Activated CD4-positive, alpha-beta T cell treated with anti-CD3 and anti-CD28 coated beads, Interleukin-2, amount 10 ng/mL, durations not matched to agents 24 days and 14 days (primary cell): ENCODE measurements at regions not wholly inside any gene's neighbourhood (a gene's known extent, or its start where the extent isn't known, plus 50 kb on each side); places are given as distances from the start of the nearest gene placed in this dataset.
"Not testable (repeated sequence)": the region's sequence is repeated elsewhere in the genome, so short reads cannot be mapped to it uniquely, and the experiment has no call there.

Experiments
- DNase-seq: peaks from one replicate; pipeline ENCODE4 v3.0.0; 2022
- H3K27ac Mint-ChIP-seq: one replicate; pipeline ENCODE4 v1.8.0; 2022; ENCODE audit warnings: mild to moderate bottlenecking, mixed read lengths
- H3K27me3 Mint-ChIP-seq: one replicate; pipeline ENCODE4 v1.8.0; 2022; ENCODE audit warnings: mixed read lengths
- H3K36me3 Mint-ChIP-seq: one replicate; pipeline ENCODE4 v1.8.0; 2022; ENCODE audit warnings: low read depth, mild to moderate bottlenecking, mixed read lengths
- H3K4me1 Mint-ChIP-seq: one replicate; pipeline ENCODE4 v1.8.0; 2021; ENCODE audit warnings: mixed read lengths
- H3K4me3 Mint-ChIP-seq: one replicate; pipeline ENCODE4 v1.8.0; 2022; ENCODE audit warnings: mild to moderate bottlenecking, moderate library complexity, mixed read lengths
- H3K9me3 Mint-ChIP-seq: one replicate; pipeline ENCODE4 v1.8.0; 2021; ENCODE audit warnings: mixed read lengths
- intact Hi-C: fragments of 100-400 bp; cut with micrococcal nuclease; formaldehyde crosslinking; loops from one replicate; pipeline ENCODE4 v1.15.1; 2023

- DNase-seq, result peak; percentile 81
- intact Hi-C loops, result loop anchor here (1.0 to 5.0 kb wide), 7 partner anchors 14 to 240 kb away; no protein-coding TSS in a partner anchor
- H3K27ac Mint-ChIP-seq, result peak overlapping the region; percentile 96
- peaks cover 53% of the 10 kb centered on the region for H3K4me1 Mint-ChIP-seq
- peaks cover 2% of the 10 kb centered on the region for H3K36me3 Mint-ChIP-seq
- H3K27me3 Mint-ChIP-seq, result peaks cover 2% of the 10 kb centered on the region
- no peaks in the 10 kb centered on the region for H3K9me3 Mint-ChIP-seq
- H3K4me3 Mint-ChIP-seq, result peak overlapping the region; percentile 81
Measured at GRCh38 chr3:177358977-177359592, 161.8 kb upstream of the TBL1XR1 start.

DNA sequence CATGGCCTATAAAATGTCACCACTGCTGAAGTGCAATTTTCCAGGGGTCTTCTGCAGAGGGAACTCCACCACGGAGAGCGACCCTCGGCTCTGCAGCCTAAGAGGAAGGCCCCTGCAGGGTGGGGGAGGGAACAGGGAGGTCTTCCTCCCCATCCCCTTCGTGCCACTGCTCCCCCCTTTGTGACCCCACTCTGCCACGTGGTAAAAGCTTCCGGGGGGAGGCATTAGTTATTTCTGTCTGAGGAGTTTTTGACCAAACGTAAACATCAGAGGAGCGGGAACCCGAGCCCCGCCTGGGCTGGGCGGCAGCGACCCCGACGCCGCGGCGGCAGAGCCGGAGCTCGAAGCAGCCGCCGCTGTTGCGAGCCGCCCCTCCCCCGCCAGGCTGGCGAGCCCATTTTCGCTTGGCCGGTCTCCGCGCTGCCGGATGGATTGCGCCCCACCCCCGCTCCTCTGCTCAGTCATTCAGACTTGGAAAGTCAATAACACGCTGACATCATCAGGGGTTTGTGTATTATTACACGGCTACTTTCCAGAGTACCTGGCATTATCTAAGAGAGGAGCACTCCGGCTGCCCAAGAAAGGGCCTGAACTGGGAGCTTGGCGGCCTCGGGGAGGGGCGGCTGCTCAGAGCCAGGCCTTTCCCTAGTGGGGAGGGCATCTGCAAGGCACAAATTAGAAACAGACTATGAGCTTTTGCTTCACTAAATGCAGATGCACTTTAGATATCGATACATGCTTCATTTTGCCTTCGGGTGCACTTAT, 162.5 kb upstream of the TBL1XR1 start:
- peak overlapping the region; percentile 81 for H3K4me3 Mint-ChIP-seq
- no peaks in the 10 kb centered on the region for H3K9me3 Mint-ChIP-seq
- DNase-seq, result peak; percentile 98
- peaks cover 2% of the 10 kb centered on the region for H3K27me3 Mint-ChIP-seq
- H3K27ac Mint-ChIP-seq, result peak overlapping the region; percentile 96
- H3K4me1 Mint-ChIP-seq, result peaks cover 53% of the 10 kb centered on the region
- H3K36me3 Mint-ChIP-seq, result peaks cover 2% of the 10 kb centered on the region
- intact Hi-C loops, result loop anchor here (1.0 to 5.0 kb wide), 11 partner anchors 57 to 636 kb away; partner anchors contain the start of gene TBL1XR1

GRCh38 chr3:177361081-177361938, 164.0 kb upstream of the TBL1XR1 start:
- intact Hi-C loops, result loop anchor here (2.0 to 5.0 kb wide), 3 partner anchors 311 to 489 kb away; no protein-coding TSS in a partner anchor
- Mint-ChIP-seq H3K36me3 (peaks cover under 1% of the 10 kb centered on the region), H3K27me3 (peaks cover 2% of the 10 kb centered on the region), H3K27ac (peak overlapping the region; percentile 96), H3K4me1 (peaks cover 50% of the 10 kb centered on the region), H3K9me3 (peaks cover 3% of the 10 kb centered on the region), H3K4me3 (peak overlapping the region; percentile 81)
- DNase-seq, result no peak

DNA sequence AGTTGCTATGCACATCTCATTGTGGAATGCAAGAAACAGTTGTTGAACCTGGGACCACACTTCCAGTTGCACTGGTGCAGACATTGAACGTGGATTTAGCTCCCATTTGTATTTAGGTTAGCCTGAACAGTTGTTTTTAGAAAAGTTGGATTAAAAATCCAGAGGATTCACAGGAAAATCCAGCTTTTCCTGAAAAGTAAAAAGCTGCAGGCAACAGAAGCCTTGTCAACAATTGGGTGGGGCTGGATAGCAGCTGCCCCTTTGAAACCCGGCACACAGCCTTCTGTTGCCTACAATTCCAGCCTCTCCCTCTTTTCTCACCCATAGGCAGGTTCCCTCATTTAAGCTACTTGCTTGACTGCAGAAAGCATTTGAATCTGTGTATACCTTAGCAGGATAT, 165.3 kb upstream of the TBL1XR1 start:
- intact Hi-C loops, result loop anchor here (5.0 kb wide), 2 partner anchors 415 to 490 kb away; no protein-coding TSS in a partner anchor

DNA sequence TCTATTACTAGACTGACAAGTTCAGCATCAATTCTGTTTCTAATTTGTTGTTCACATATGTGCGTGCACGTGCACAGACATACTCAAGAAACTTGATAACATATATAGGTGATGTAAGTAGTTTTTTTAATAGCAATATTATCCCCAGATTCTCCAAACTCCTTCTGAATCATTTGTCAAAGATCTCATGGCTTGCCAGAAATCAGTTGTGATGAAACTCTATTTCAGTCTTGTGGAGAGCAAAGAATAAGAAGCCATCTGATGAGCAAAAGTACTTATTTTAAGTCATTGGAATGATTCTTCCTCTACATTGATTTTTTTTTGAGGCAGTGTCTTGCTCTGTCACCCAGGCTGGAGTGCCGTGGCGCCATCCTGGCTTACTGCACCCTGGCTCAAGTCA, 167.0 kb upstream of the TBL1XR1 start:
- Mint-ChIP-seq H3K4me1 (peaks cover 23% of the 10 kb centered on the region), H3K27me3 (peaks cover 2% of the 10 kb centered on the region), H3K27ac (no peak overlapping the region), H3K36me3 (no peaks in the 10 kb centered on the region), H3K9me3 (peaks cover 3% of the 10 kb centered on the region), H3K4me3 (no peak overlapping the region)
- DNase-seq, result no peak
- intact Hi-C loops, result loop anchor here (5.0 kb wide), 2 partner anchors 413 to 492 kb away; no protein-coding TSS in a partner anchor

More for the DNA sequence above, 165.3 kb upstream of the TBL1XR1 start:
- Mint-ChIP-seq H3K9me3 (peaks cover 3% of the 10 kb centered on the region), H3K4me3 (no peak overlapping the region), H3K4me1 (peaks cover 39% of the 10 kb centered on the region), H3K36me3 (no peaks in the 10 kb centered on the region), H3K27me3 (peaks cover 2% of the 10 kb centered on the region), H3K27ac (no peak overlapping the region)
- DNase-seq, result no peak

DNA sequence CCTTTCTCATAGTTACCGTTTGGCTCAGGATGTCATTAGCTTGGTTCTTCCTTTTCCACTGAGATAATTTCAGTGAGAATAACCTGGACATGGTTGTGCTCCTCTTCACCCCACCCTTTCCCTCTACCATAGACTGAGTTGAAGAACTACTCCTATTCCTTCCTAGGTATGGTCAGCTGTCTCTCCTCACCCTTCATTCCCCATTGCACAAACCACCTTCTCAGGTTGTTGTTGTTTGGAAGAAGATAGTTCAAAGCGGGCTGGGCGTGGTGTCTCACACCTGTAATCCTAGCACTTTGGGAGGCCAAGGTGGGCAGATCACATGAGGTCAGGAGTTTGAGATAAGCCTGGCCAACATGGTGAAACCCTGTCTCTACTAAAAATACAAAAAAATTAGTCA, 168.0 kb upstream of the TBL1XR1 start:
- H3K4me3 Mint-ChIP-seq, H3K9me3 Mint-ChIP-seq, H3K36me3 Mint-ChIP-seq, intact Hi-C loops, H3K27ac Mint-ChIP-seq, H3K27me3 Mint-ChIP-seq: not testable (repeated sequence)
- H3K4me1 Mint-ChIP-seq, result peaks cover 13% of the 10 kb centered on the region
- DNase-seq, result peak; percentile 47

GRCh38 chr3:177367788-177368187, 170.5 kb upstream of the TBL1XR1 start:
- Mint-ChIP-seq H3K9me3 (peaks cover 3% of the 10 kb centered on the region), H3K27ac (no peak overlapping the region), H3K4me3 (no peak overlapping the region), H3K4me1 (peaks cover 2% of the 10 kb centered on the region), H3K27me3 (no peaks in the 10 kb centered on the region), H3K36me3 (no peaks in the 10 kb centered on the region)
- no peak for DNase-seq
- intact Hi-C loops, result no loop called here

DNA sequence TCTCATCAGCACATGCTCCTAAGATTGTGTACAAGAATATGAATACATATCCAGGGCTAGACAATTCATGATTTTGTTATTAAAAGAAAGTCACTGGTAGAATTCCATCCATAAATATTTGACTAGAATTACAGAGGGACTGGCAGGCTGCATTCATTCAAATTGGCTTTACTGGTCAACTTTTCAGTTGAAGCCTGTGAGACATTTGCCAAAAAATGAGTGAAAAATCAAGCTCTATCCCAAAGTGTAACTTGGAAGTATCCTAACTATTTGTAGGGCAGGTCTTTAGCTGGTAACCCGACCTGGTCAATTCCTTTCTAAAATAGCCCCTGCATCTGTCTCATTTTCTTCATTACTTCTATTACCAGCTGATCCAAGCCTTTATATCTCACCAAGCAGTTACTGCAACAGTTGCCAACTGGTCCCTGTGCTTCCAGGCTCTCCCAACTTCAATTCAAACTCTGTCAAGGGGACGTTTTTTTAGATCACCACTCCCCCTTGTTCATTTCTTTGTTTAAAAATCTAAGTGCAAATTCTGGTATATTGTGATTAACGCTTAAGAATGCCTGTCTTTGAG, 173.1 kb upstream of the TBL1XR1 start:
- Mint-ChIP-seq H3K4me3 (no peak overlapping the region), H3K4me1 (peaks cover 2% of the 10 kb centered on the region), H3K27ac (no peak overlapping the region), H3K9me3 (peaks cover under 1% of the 10 kb centered on the region), H3K27me3 (no peaks in the 10 kb centered on the region), H3K36me3 (no peaks in the 10 kb centered on the region)
- DNase-seq, result no peak
- intact Hi-C loops, result no loop called here

- Mint-ChIP-seq H3K9me3 (no peaks in the 10 kb centered on the region), H3K27me3 (no peaks in the 10 kb centered on the region), H3K4me1 (peaks cover 2% of the 10 kb centered on the region), H3K36me3 (no peaks in the 10 kb centered on the region), H3K4me3 (no peak overlapping the region), H3K27ac (no peak overlapping the region)
- intact Hi-C loops, result no loop called here
- DNase-seq, result no peak
Measured at GRCh38 chr3:177371146-177371545, 173.9 kb upstream of the TBL1XR1 start.

DNA sequence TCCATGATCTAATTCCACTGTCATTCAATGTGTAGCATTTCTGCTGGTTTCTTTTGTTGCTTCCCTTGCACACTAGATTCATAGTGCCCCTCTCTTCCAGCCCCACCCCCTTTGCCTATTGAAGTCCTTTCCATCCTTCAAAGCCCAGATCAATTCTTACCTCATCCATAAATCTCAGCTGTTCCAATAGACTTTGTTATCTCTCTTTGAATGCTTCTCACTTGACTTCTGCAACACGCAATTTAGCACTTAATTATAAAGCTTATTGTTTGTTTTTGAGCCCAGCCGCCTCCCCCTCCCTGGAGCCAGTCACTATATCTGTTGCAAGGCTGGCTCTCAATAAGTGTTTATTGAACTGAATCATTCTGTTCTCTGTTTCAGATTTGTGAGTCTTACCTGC, 174.6 kb upstream of the TBL1XR1 start:
- no peak overlapping the region for H3K4me3 Mint-ChIP-seq
- no peak for DNase-seq
- no peaks in the 10 kb centered on the region for H3K27me3 Mint-ChIP-seq
- H3K27ac Mint-ChIP-seq, result no peak overlapping the region
- H3K4me1 Mint-ChIP-seq, result peaks cover 2% of the 10 kb centered on the region
- intact Hi-C loops, result no loop called here
- no peaks in the 10 kb centered on the region for H3K36me3 Mint-ChIP-seq
- no peaks in the 10 kb centered on the region for H3K9me3 Mint-ChIP-seq

DNA sequence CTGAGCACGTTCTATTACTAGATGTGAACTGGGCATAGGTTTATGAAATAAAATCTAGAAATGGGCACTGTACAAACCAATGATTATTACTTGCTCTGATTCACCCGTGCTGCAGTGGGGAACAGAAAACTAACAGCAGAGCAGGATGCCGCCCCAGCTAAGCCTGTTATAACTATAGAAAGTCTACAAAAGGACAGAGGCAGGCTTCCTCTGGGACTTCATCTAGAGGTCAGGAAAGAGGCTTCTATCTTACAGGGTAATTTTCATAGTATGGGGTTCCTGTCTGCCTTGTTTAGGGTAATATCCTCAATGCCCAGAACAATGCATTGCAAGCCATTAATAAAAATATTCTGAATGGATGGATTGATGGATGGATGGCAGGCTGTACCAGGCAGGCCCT, 177.0 kb upstream of the TBL1XR1 start:
- no peak overlapping the region for H3K27ac Mint-ChIP-seq
- peaks cover 4% of the 10 kb centered on the region for H3K4me1 Mint-ChIP-seq
- H3K27me3 Mint-ChIP-seq, result no peaks in the 10 kb centered on the region
- H3K9me3 Mint-ChIP-seq, result no peaks in the 10 kb centered on the region
- no peaks in the 10 kb centered on the region for H3K36me3 Mint-ChIP-seq
- no peak for DNase-seq
- intact Hi-C loops, result no loop called here
- H3K4me3 Mint-ChIP-seq, result no peak overlapping the region

DNA sequence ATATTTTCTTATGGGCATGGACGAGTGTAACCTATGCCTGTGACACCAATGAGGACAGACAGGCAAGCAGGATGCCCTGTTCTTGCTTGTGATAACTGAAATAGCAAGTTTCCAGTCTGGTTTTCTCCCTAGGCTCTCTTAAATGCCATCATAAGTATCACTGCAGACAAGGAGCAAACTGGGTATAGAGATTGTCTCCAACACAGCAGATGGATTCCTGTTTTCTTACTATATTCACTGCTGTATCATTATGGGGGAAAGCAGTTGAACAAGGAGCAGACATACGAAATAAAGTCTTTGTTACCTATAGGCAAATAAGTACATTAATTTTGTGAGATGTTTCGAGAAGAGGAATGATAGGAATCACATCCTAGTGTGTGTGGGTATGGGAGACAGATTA, 178.0 kb upstream of the TBL1XR1 start:
- Mint-ChIP-seq H3K9me3 (no peaks in the 10 kb centered on the region), H3K4me3 (no peak overlapping the region), H3K27ac (no peak overlapping the region), H3K4me1 (peaks cover 4% of the 10 kb centered on the region), H3K27me3 (no peaks in the 10 kb centered on the region), H3K36me3 (no peaks in the 10 kb centered on the region)
- no peak for DNase-seq
- intact Hi-C loops, result no loop called here

- H3K4me3 Mint-ChIP-seq, result no peak overlapping the region
- H3K36me3 Mint-ChIP-seq, result no peaks in the 10 kb centered on the region
- intact Hi-C loops, result no loop called here
- H3K27ac Mint-ChIP-seq, result no peak overlapping the region
- no peaks in the 10 kb centered on the region for H3K27me3 Mint-ChIP-seq
- H3K4me1 Mint-ChIP-seq, result peaks cover 2% of the 10 kb centered on the region
- peaks cover 2% of the 10 kb centered on the region for H3K9me3 Mint-ChIP-seq
- peak; percentile 39 for DNase-seq
Measured at GRCh38 chr3:177377166-177377565, 179.9 kb upstream of the TBL1XR1 start.
